Motor neuron (in vitro differentiated cells): ENCODE measurements at regions not wholly inside any gene's neighbourhood (a gene's known extent, or its start where the extent isn't known, plus 50 kb on each side); places are given as distances from the start of the nearest gene placed in this dataset.
A peak's percentile ranks its signal among the peaks of the same experiment; 100 is the strongest.

Source experiments
- ATAC-seq, 8 experiments: fragments of 200-7000 bp; cut with Tn5 transposase; replicated peaks in 6 of 8; 2 replicates each; pipeline ENCODE4 v1.8.0; 2021; ENCODE audit warnings: mild to moderate bottlenecking in 8 of 8, moderate library complexity in 8 of 8
- H3K27ac ChIP-seq, 2 donors: fragments of 250-450 bp; sonication (Bioruptor Pico); 2 replicates each; pipeline ENCODE4 v1.9.0; 2021; ENCODE audit warnings: antibody characterized with exemption in 2 of 2, mild to moderate bottlenecking in 2 of 2, moderate library complexity in 1 of 2
- H3K4me1 ChIP-seq, 2 donors: fragments of 250-450 bp; sonication (Bioruptor Pico); replicated peaks in 1 of 2; 2 replicates each; pipeline ENCODE4 v1.6.1; 2021; ENCODE audit warnings: antibody characterized with exemption in 2 of 2, mild to moderate bottlenecking in 2 of 2, moderate library complexity in 1 of 2
- H3K4me3 ChIP-seq, 5 donors: fragments of 250-450 bp; sonication (Bioruptor Pico); 2 replicates each; pipeline ENCODE4 v1.9.0; 2021; ENCODE audit warnings: antibody characterized with exemption in 5 of 5, mild to moderate bottlenecking in 5 of 5, moderate library complexity in 4 of 5
- WGBS, 10 experiments: fragments of 450-650 bp; shearing (Covaris generic); methylation state at CpG; one replicate each; pipeline ENCODE4 v1.0.0; 2022; 5-methylcytosine and 5-hydroxymethylcytosine counted together
- in situ Hi-C, 9 experiments: fragments of 400-800 bp; cut with MboI; loops; one replicate each; pipeline ENCODE4 v1.15.0; 2021; ENCODE audit warnings: low sequenced_read_pairs in 9 of 9, low pct_unique_long_range_greater_than_20kb in 2 of 9; ENCODE audit not compliant: unreplicated experiment in 9 of 9

- H3K27ac ChIP-seq, result no peak overlapping the region
- no peak overlapping the region for H3K4me3 ChIP-seq
- WGBS, 10 experiments, result 13 to 100% (median 78%) methylated on average over 1 to 7 of the region's 7 CpGs
- in situ Hi-C loops, result no loop called here
- peak in 3 of 8 experiments; percentile 50 to 83 (median 63) for ATAC-seq
- peaks cover 3 to 11% of the 10 kb centered on the region in 2 donors for H3K4me1 ChIP-seq
Measured at GRCh38 chr19:31402529-31403316, 53.5 kb upstream of the TSHZ3 start.

DNA sequence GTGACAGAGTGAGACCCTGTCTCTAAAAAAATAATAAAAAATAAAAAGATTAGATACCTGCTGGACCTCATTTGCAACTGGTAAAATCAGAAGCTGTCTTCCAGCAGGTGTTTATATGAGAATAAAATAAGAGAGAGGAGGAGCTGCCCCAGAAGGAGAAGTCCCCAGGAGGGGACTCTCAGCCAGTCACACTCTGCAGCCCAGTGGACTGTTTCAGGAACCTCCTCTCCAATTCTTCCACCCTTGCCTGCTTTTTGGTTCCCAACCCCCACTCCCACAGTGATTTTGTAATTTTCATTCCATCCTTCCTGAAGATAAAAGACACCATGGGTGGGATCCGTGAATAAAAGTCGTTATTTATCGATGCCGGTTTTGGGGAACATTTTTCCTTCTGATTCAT lies 56.9 kb upstream of the TSHZ3 start:
- Histone ChIP-seq H3K4me3 (no peak overlapping the region), H3K4me1 (peaks cover 11 to 16% of the 10 kb centered on the region in 2 donors), H3K27ac (no peak overlapping the region)
- WGBS, 10 experiments, result 30 to 100% (median 81%) methylated on average over 1 to 4 of the region's 4 CpGs; no CpG with 5 or more reads in 3 of the 10 experiments
- no peak for ATAC-seq
- in situ Hi-C loops, result no loop called here

GRCh38 chr19:31408460-31409124 lies 59.4 kb upstream of the TSHZ3 start:
- 0 to 100% (median 65%) methylated on average over 1 to 3 of the region's 3 CpGs; no CpG with 5 or more reads in 2 of the 10 experiments for WGBS, 10 experiments
- peak in 7 of 8 experiments; percentile 77 to 99 (median 95) for ATAC-seq
- in situ Hi-C loops, result no loop called here

DNA sequence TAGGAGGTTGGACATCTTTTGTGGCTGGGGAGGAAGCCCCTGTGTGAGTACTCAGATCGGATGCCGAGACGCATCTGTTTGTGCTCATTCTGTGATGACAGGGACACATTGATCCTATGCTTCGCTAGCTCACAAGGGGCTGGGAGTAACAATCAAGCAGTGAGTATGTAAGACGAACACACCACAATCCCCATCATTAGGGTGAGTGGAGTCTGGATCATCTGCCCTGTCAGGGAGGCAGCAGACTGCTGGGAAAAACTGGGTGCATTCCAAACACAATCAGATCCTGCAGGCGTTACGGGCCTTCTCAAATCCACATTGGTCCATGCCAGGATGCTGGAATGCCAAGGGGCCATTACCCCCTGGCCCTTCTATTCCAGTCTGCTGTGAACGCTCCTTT lies 64.1 kb upstream of the TSHZ3 start:
- in situ Hi-C loops, result no loop called here
- Histone ChIP-seq H3K4me1 (peaks cover 4 to 13% of the 10 kb centered on the region in 2 donors), H3K4me3 (no peak overlapping the region), H3K27ac (no peak overlapping the region)
- no peak for ATAC-seq
- WGBS, 10 experiments, result 33 to 100% (median 89%) methylated on average over 1 to 8 of the region's 8 CpGs; no CpG with 5 or more reads in 4 of the 10 experiments

More at GRCh38 chr19:31408460-31409124, 59.4 kb upstream of the TSHZ3 start:
- Histone ChIP-seq H3K4me1 (peaks cover 3 to 16% of the 10 kb centered on the region in 2 donors), H3K4me3 (no peak overlapping the region), H3K27ac (peak overlapping the region in 1 of 2 donors; percentile 45)

DNA sequence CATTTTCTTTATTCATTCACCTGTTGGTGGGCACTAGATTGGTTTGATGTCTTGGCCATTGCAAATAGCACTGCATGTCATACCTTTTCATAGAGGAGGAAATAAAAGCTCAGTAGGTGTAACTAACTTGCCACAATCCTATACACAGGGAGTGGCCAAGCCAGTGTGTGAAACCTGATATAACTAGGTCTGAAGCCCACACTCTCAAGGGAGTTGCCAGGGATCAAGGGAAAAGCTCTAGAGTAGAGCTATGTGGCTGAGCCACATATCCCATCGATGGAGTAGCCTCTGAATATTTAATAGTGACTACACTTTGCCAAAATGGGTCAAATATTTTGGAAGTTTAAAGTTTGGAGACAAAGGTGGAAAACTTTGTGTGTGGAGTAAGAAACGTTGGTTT lies 66.1 kb upstream of the TSHZ3 start:
- H3K4me1 ChIP-seq, result peaks cover 13 to 16% of the 10 kb centered on the region in 2 donors
- 0 to 71% (median 60%) methylated on average over 1 to 2 of the region's 2 CpGs; no CpG with 5 or more reads in 3 of the 10 experiments for WGBS, 10 experiments
- no peak overlapping the region for H3K27ac ChIP-seq
- in situ Hi-C loops, result no loop called here
- no peak for ATAC-seq
- H3K4me3 ChIP-seq, result no peak overlapping the region

DNA sequence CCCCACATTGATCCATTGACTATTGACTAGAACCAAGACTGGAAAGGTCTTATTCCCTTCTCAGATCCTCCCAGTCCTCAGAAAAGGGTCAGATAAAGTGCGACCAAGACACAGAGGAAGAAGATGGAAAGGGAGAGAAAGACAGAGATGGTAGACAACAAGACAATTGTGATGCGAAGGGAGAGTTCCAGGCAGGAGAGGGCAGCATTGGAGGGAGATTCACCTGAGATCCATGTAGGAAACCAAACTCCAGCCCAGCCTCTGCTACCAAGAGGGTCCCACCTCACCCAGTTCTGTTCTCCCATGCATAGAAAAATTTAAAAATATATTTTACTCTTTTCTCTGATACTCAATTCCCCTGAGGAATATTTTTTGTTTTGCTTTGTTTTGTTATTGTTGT lies 67.3 kb upstream of the TSHZ3 start:
- H3K4me1 ChIP-seq, result peaks cover 21 to 27% of the 10 kb centered on the region in 2 donors
- 54 to 100% (median 83%) methylated on average over 1 to 2 of the region's 2 CpGs; no CpG with 5 or more reads in 3 of the 10 experiments for WGBS, 10 experiments
- in situ Hi-C loops, result no loop called here
- H3K4me3 ChIP-seq, result no peak overlapping the region
- no peak for ATAC-seq
- no peak overlapping the region for H3K27ac ChIP-seq

DNA sequence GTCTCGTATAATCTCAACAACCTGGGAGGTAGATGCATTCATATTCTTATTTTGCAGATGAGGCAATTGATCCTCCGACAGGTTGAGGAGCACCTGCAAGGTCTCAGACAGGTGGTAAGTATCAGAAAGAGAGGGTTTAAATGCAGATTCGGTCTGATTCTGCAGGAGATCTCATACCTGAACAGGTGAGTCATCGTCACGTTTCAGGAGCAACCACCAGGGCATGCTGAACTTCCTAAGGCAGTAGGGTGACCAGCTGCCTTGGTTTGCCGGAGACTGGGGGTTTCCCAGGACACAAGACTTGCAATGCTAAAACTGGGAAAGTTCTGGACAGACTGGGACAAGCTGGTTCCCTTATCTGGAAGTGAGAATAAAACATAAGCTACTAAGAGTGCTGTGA lies 68.8 kb upstream of the TSHZ3 start:
- Histone ChIP-seq H3K4me1 (peaks cover 21 to 27% of the 10 kb centered on the region in 2 donors), H3K4me3 (no peak overlapping the region), H3K27ac (no peak overlapping the region)
- no peak for ATAC-seq
- 27 to 100% (median 79%) methylated on average over 1 to 6 of the region's 6 CpGs; no CpG with 5 or more reads in 2 of the 10 experiments for WGBS, 10 experiments
- in situ Hi-C loops, result no loop called here

- H3K4me1 ChIP-seq, result peaks cover 21 to 27% of the 10 kb centered on the region in 2 donors
- WGBS, 10 experiments, result 27 to 90% (median 60%) methylated on average over 1 to 7 of the region's 8 CpGs; no CpG with 5 or more reads in 1 of the 10 experiments
- H3K27ac ChIP-seq, result no peak overlapping the region
- in situ Hi-C loops, result no loop called here
- no peak for ATAC-seq
- H3K4me3 ChIP-seq, result no peak overlapping the region
Measured at GRCh38 chr19:31418692-31419430, 69.6 kb upstream of the TSHZ3 start.

DNA sequence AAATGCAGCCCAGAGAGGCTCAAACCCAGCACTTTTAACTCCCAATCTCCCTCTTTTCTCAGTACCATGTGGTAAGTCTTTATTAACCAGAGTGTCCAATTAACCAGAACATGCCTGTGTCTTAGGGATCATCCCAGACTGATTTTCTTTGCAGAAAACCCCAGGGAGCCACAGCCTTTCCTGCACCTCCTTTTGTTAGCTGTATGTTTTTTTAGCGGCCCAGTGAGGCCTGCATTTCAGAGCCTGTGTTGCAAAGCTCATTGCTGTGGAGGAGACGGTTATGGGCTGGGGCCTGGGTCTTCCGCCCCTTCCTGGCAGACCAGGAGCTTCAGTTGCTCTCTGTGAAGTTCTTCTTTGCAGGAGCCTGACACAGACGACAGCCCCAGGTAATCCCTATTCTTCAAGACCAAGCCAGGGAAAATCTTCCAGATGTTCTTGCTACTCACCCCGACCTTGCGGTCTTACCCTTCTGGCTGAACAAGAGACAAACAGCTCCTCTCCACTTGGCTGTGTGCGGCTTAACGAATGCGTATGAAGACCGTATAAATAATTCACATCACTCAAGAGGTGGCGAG lies 70.7 kb upstream of the TSHZ3 start:
- peak in 3 of 8 experiments; percentile 24 to 29 (median 26) for ATAC-seq
- Histone ChIP-seq H3K4me1 (peaks cover 21 to 27% of the 10 kb centered on the region in 2 donors), H3K4me3 (no peak overlapping the region), H3K27ac (no peak overlapping the region)
- 47 to 100% (median 60%) methylated on average over 1 to 8 of the region's 11 CpGs; no CpG with 5 or more reads in 1 of the 10 experiments for WGBS, 10 experiments
- in situ Hi-C loops, result no loop called here

DNA sequence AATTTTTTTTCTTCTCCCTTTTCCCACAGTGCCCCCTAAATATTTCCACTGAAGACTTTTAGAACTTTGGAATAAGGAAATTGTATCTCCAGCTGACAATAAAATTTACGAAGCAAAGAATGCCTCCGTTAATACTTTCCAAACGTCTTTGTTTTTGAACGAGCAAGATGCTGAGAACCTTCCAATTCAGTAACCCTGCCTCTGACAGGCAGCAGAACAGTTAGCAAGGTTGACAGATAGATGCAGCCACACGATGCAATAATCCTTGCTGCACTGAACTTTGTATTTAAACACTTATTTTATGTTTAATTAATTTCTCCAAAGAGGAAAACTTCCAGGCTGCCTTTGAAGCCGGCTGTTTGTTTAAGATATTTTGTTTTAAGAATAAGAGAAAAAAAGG lies 71.8 kb upstream of the TSHZ3 start:
- in situ Hi-C loops, result no loop called here
- Histone ChIP-seq H3K4me1 (peaks cover 21 to 27% of the 10 kb centered on the region in 2 donors), H3K4me3 (no peak overlapping the region), H3K27ac (no peak overlapping the region)
- no peak for ATAC-seq
- WGBS, 10 experiments, result 11 to 58% (median 37%) methylated on average over 2 to 6 of the region's 6 CpGs

DNA sequence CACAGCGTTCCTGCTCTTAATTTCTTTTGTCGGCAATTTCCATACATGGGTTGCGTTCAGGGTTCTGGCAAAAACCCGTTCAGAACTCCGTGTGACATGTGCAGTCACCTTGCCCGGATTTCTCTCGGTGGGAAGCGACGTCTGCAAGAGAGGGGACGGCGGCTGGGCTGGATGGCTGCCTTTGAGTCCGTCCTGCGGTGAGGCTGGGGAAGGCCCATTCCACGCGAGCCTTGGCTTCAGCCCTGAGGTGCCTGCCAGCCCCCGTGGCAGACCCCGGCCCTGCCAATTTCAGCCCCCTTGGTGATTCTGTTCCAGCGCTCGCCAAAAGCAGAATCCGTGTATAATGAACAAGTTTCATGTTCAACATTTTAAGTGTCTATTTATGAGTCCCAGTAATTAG lies 72.6 kb upstream of the TSHZ3 start:
- Histone ChIP-seq H3K4me3 (no peak overlapping the region), H3K4me1 (peaks cover 19 to 24% of the 10 kb centered on the region in 2 donors), H3K27ac (no peak overlapping the region)
- in situ Hi-C loops, result no loop called here
- ATAC-seq, result no peak
- WGBS, 10 experiments, result 60 to 100% (median 89%) methylated on average over 1 to 9 of the region's 20 CpGs; no CpG with 5 or more reads in 4 of the 10 experiments

DNA sequence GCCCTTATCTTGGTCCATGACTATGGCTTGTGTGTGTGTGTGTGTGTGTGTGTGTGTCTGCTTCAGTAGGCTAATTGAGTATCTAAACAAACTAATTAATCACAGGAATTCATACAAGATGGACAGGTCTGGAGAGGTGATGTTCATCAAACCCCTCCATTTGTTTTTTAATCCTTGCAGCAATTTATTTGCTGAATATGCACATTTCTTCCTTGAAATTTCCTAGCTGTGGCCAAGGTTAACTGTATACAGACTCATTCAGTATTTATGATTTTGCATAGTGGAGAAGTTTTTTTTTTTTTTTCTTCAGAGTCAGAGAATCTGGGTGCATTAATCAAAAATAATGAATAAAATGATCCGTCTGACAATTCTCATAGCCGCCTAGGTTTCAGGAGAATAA lies 74.7 kb upstream of the TSHZ3 start:
- ATAC-seq, result no peak
- WGBS, 10 experiments, result 77 to 100% (median 100%) methylated on average over 1 to 2 of the region's 2 CpGs; no CpG with 5 or more reads in 1 of the 10 experiments
- in situ Hi-C loops, result no loop called here
- H3K4me3 ChIP-seq, result no peak overlapping the region
- H3K27ac ChIP-seq, result no peak overlapping the region
- peaks cover 24 to 26% of the 10 kb centered on the region in 2 donors for H3K4me1 ChIP-seq
